ENCODE measurements at regions not wholly inside any gene's neighbourhood (a gene's known extent, or its start where the extent isn't known, plus 50 kb on each side); places are given as distances from the start of the nearest gene placed in this dataset.

GRCh38 chr1:67482733-67483482, 52.7 kb upstream of the SERBP1 start:
- Histone ChIP-seq H3K9me3 (ENCODE audit: control insufficient read depth, insufficient read depth, low read length) (no peaks in the 10 kb centered on the region), H3K27me3 (ENCODE audit: control insufficient read depth, insufficient read depth, low read length) (no peaks in the 10 kb centered on the region), H3K27ac (ENCODE audit: low read depth, low read length) (no peak overlapping the region), H3K9ac (ENCODE audit: low read depth, low read length) (no peak overlapping the region), H3K4me1 (ENCODE audit: control insufficient read depth, insufficient read depth, low read length) (peaks cover 10% of the 10 kb centered on the region; the same call in 1 of the 2 replicates), H3K4me3 (ENCODE audit: low read depth, low read length) (no peak overlapping the region), H3K36me3 (ENCODE audit: control insufficient read depth, insufficient read depth, low read length) (no peaks in the 10 kb centered on the region)

DNA sequence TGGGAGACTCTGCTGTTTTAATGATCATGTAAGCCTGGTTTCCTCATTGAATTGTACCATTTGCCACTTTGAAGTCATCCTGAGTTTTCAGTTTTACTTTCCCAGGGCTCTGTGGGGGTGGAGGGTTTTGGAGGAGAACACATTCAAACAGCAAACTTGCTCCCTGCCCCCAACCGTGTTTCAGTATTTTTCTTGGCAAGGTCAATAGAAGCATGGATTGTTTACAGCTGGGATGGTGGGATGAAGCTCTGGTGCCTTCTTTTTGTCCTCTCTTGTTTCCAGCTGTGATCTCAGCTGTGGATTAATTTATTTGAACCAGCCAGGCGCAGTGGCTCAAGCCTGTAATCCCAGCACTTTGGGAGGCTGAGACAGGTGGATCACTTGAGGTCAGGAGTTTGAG, 54.3 kb upstream of the SERBP1 start:
- Histone ChIP-seq H3K9ac (ENCODE audit: low read depth, low read length) (no peak overlapping the region), H3K4me3 (ENCODE audit: low read depth, low read length) (no peak overlapping the region), H3K4me1 (ENCODE audit: control insufficient read depth, insufficient read depth, low read length) (peaks cover 10% of the 10 kb centered on the region; the same call in 1 of the 2 replicates), H3K27me3 (ENCODE audit: control insufficient read depth, insufficient read depth, low read length) (no peaks in the 10 kb centered on the region), H3K9me3 (ENCODE audit: control insufficient read depth, insufficient read depth, low read length) (no peaks in the 10 kb centered on the region), H3K36me3 (ENCODE audit: control insufficient read depth, insufficient read depth, low read length) (no peaks in the 10 kb centered on the region), H3K27ac (ENCODE audit: low read depth, low read length) (no peak overlapping the region)

DNA sequence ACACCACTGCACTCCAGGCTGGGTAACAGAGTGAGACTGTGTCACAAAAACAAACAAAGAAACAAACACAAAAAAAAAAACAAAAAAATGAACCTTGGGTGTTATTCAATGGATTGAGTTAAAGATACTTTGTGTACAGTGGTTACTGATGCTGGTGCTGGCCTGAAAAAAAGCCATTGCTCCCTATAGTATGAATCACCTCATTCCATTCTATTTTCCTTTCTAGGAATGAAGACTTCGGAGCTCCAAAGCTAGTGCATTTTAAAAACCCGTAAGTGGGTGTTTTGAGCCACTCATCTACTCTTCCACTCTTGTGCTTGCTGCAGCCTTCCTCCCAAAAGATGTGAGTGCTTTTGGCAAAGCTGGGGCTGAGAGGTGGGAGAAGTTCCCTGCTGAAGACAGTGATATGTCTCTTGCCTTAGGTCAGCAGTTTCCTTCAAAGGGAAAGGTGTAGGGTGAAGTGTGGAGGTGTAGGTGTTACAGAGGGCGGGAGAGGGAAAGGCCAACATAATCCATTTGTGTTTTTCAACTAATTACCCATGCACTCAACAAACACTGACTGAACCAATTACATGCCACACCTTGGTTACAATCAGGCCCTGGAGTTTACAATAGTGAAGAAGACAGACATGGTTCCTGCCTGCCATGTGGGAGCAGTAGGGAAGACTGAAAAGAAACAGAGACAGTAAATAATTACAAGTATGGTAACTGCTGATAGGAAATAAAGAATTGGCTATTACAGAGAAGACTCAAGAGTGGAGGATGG, 55.0 kb upstream of the SERBP1 start:
- no peaks in the 10 kb centered on the region for H3K36me3 ChIP-seq (ENCODE audit: control insufficient read depth, insufficient read depth, low read length)
- H3K27ac ChIP-seq (ENCODE audit: low read depth, low read length), result no peak overlapping the region
- no peak overlapping the region for H3K4me3 ChIP-seq (ENCODE audit: low read depth, low read length)
- peaks cover 10% of the 10 kb centered on the region; the same call in 1 of the 2 replicates for H3K4me1 ChIP-seq (ENCODE audit: control insufficient read depth, insufficient read depth, low read length)
- no peaks in the 10 kb centered on the region for H3K9me3 ChIP-seq (ENCODE audit: control insufficient read depth, insufficient read depth, low read length)
- no peaks in the 10 kb centered on the region for H3K27me3 ChIP-seq (ENCODE audit: control insufficient read depth, insufficient read depth, low read length)
- no peak overlapping the region for H3K9ac ChIP-seq (ENCODE audit: low read depth, low read length)

DNA sequence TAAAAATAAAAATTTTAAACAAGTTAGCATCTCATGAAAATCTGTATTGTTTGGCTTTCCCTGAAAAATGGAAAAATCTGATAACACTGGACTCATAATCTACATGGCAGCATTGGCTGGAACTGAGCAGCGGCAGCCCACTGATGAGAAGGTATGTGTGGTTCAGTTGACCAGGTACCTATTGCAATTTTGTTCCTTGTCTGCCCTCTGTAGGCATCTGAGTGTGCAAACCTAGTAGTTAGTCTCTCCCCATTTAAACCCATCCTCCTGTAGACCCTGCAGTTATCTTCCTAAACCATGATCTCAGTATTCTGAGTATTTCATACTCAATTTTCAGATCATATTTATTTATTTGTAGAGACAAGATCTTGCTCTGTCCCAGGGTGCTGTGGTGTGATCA, 59.4 kb upstream of the SERBP1 start:
- H3K9me3 ChIP-seq (ENCODE audit: control insufficient read depth, insufficient read depth, low read length), result no peaks in the 10 kb centered on the region
- no peak overlapping the region for H3K27ac ChIP-seq (ENCODE audit: low read depth, low read length)
- H3K4me3 ChIP-seq (ENCODE audit: low read depth, low read length), result no peak overlapping the region
- peaks cover 5% of the 10 kb centered on the region; the same call in 1 of the 2 replicates for H3K4me1 ChIP-seq (ENCODE audit: control insufficient read depth, insufficient read depth, low read length)
- no peak overlapping the region for H3K9ac ChIP-seq (ENCODE audit: low read depth, low read length)
- no peaks in the 10 kb centered on the region for H3K27me3 ChIP-seq (ENCODE audit: control insufficient read depth, insufficient read depth, low read length)
- no peaks in the 10 kb centered on the region for H3K36me3 ChIP-seq (ENCODE audit: control insufficient read depth, insufficient read depth, low read length)

GRCh38 chr1:67491280-67491679, 61.1 kb upstream of the SERBP1 start:
- no peaks in the 10 kb centered on the region for H3K4me1 ChIP-seq (ENCODE audit: control insufficient read depth, insufficient read depth, low read length)
- H3K9ac ChIP-seq (ENCODE audit: low read depth, low read length), result no peak overlapping the region
- no peaks in the 10 kb centered on the region for H3K27me3 ChIP-seq (ENCODE audit: control insufficient read depth, insufficient read depth, low read length)
- no peak overlapping the region for H3K27ac ChIP-seq (ENCODE audit: low read depth, low read length)
- H3K36me3 ChIP-seq (ENCODE audit: control insufficient read depth, insufficient read depth, low read length), result no peaks in the 10 kb centered on the region
- no peak overlapping the region for H3K4me3 ChIP-seq (ENCODE audit: low read depth, low read length)
- no peaks in the 10 kb centered on the region for H3K9me3 ChIP-seq (ENCODE audit: control insufficient read depth, insufficient read depth, low read length)

DNA sequence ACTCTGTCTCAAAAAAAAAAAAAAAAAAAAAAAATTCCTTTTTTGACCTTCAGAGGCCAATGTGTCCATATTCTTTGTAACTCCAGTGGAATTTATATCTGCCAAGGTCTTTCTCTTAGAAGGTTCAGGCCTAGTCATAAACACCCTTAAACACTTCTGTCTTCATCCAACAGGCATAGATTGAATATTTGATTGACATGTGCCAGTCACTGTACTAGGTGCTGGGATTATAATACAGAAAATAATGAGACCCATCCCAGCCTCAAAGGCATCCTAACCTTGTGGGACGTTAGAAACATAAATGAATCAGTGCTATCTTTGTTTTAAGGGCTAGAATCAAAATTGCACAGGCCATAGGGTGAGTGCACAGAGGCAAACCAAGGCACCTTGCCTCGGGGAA, 62.9 kb upstream of the SERBP1 start:
- H3K36me3 ChIP-seq (ENCODE audit: control insufficient read depth, insufficient read depth, low read length), result no peaks in the 10 kb centered on the region
- H3K9me3 ChIP-seq (ENCODE audit: control insufficient read depth, insufficient read depth, low read length), result no peaks in the 10 kb centered on the region
- no peak overlapping the region for H3K4me3 ChIP-seq (ENCODE audit: low read depth, low read length)
- H3K27me3 ChIP-seq (ENCODE audit: control insufficient read depth, insufficient read depth, low read length), result no peaks in the 10 kb centered on the region
- H3K4me1 ChIP-seq (ENCODE audit: control insufficient read depth, insufficient read depth, low read length), result no peaks in the 10 kb centered on the region
- no peak overlapping the region for H3K27ac ChIP-seq (ENCODE audit: low read depth, low read length)
- no peak overlapping the region for H3K9ac ChIP-seq (ENCODE audit: low read depth, low read length)

DNA sequence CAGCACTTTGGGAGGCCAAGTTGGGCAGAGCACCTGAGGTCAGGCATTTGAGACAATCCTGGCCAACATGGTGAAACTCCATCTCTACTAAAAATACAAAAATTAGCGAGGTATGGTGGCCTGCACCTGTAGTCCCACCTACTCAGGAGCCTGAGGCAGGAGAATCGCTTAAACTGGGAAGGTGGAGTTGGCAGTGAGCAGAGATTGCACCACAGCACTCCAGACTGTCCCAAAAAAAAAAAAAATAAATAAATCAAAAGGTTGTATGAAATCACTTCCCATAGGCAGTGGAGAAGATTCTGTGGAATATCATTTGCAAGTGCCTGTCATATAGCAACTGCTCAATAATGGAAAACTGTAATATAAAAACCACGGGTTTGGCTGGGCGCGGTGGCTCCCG, 65.1 kb upstream of the SERBP1 start:
- H3K27ac ChIP-seq (ENCODE audit: low read depth, low read length), result no peak overlapping the region
- no peak overlapping the region for H3K4me3 ChIP-seq (ENCODE audit: low read depth, low read length)
- no peaks in the 10 kb centered on the region for H3K27me3 ChIP-seq (ENCODE audit: control insufficient read depth, insufficient read depth, low read length)
- no peaks in the 10 kb centered on the region for H3K4me1 ChIP-seq (ENCODE audit: control insufficient read depth, insufficient read depth, low read length)
- H3K9me3 ChIP-seq (ENCODE audit: control insufficient read depth, insufficient read depth, low read length), result no peaks in the 10 kb centered on the region
- H3K36me3 ChIP-seq (ENCODE audit: control insufficient read depth, insufficient read depth, low read length), result no peaks in the 10 kb centered on the region
- no peak overlapping the region for H3K9ac ChIP-seq (ENCODE audit: low read depth, low read length)

- H3K4me1 ChIP-seq (ENCODE audit: control insufficient read depth, insufficient read depth, low read length), result 0 out of 2 replicates have a peak, but pooled peaks cover 4% of the 10 kb centered on the region
- H3K9me3 ChIP-seq (ENCODE audit: control insufficient read depth, insufficient read depth, low read length), result no peaks in the 10 kb centered on the region
- no peak overlapping the region for H3K27ac ChIP-seq (ENCODE audit: low read depth, low read length)
- H3K27me3 ChIP-seq (ENCODE audit: control insufficient read depth, insufficient read depth, low read length), result peaks cover 8% of the 10 kb centered on the region
- no peaks in the 10 kb centered on the region for H3K36me3 ChIP-seq (ENCODE audit: control insufficient read depth, insufficient read depth, low read length)
- no peak overlapping the region for H3K9ac ChIP-seq (ENCODE audit: low read depth, low read length)
- H3K4me3 ChIP-seq (ENCODE audit: low read depth, low read length), result no peak overlapping the region
Measured at GRCh38 chr1:67496329-67496728, 66.1 kb upstream of the SERBP1 start.

GRCh38 chr1:67500413-67500959, 70.3 kb upstream of the SERBP1 start:
- Histone ChIP-seq H3K9me3 (ENCODE audit: control insufficient read depth, insufficient read depth, low read length) (no peaks in the 10 kb centered on the region), H3K4me1 (ENCODE audit: control insufficient read depth, insufficient read depth, low read length) (0 out of 2 replicates have a peak, but pooled peaks cover 4% of the 10 kb centered on the region), H3K9ac (ENCODE audit: low read depth, low read length) (no peak overlapping the region), H3K27me3 (ENCODE audit: control insufficient read depth, insufficient read depth, low read length) (peaks cover 14% of the 10 kb centered on the region), H3K4me3 (ENCODE audit: low read depth, low read length) (peak overlapping the region; percentile 30; the same call in 1 of the 2 replicates), H3K27ac (ENCODE audit: low read depth, low read length) (no peak overlapping the region), H3K36me3 (ENCODE audit: control insufficient read depth, insufficient read depth, low read length) (no peaks in the 10 kb centered on the region)

DNA sequence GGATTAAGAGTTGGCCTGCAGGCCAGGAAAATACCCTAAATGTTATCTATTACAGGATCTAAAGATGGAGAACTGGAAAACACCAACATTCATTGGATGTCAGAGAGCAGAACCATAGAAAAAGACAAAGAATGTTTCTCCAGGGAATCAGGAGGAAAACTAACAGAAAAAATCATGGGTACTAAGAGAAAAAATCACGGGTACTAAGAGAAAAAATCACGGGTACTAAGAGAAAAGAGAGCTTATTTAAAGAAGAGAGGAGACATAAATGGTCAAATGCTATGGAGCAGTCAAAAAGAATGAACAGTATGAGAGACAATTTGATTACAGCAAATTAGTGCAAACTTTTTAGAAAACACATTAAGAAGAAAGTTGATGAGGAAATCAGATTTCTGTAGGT, 73.8 kb upstream of the SERBP1 start:
- Histone ChIP-seq H3K27me3 (ENCODE audit: control insufficient read depth, insufficient read depth, low read length) (peaks cover 14% of the 10 kb centered on the region), H3K9me3 (ENCODE audit: control insufficient read depth, insufficient read depth, low read length) (no peaks in the 10 kb centered on the region), H3K4me3 (ENCODE audit: low read depth, low read length) (no peak overlapping the region), H3K27ac (ENCODE audit: low read depth, low read length) (no peak overlapping the region), H3K36me3 (ENCODE audit: control insufficient read depth, insufficient read depth, low read length) (no peaks in the 10 kb centered on the region), H3K4me1 (ENCODE audit: control insufficient read depth, insufficient read depth, low read length) (0 out of 2 replicates have a peak, but pooled peaks cover 4% of the 10 kb centered on the region), H3K9ac (ENCODE audit: low read depth, low read length) (no peak overlapping the region)

All from HUES48 (cell line).